Epidermal melanocyte (primary cell): ENCODE measurements at regions not wholly inside any gene's neighbourhood (a gene's known extent, or its start where the extent isn't known, plus 50 kb on each side); places are given as distances from the start of the nearest gene placed in this dataset.
"Not testable (repeated sequence)": the region's sequence is repeated elsewhere in the genome, so short reads cannot be mapped to it uniquely, and the experiment has no call there.

Experiments used
- DNase-seq: peaks from one replicate; pipeline ENCODE4 v3.0.0; 2011; ENCODE audit warnings: low spot score; ENCODE audit not compliant: insufficient read length

- DNase-seq = not testable (repeated sequence)
Observed at GRCh38 chr1:70747123-70747522, 300.5 kb downstream of the PTGER3 start.

- DNase-seq = not testable (repeated sequence)
Observed at GRCh38 chr1:70751676-70752287, 295.8 kb downstream of the PTGER3 start.

- DNase-seq = no peak
Observed at GRCh38 chr1:70754701-70755100, 292.9 kb downstream of the PTGER3 start.

- no peak for DNase-seq
Observed at GRCh38 chr1:70760154-70760553, 287.5 kb downstream of the PTGER3 start.

- DNase-seq = no peak
Observed at GRCh38 chr1:70762386-70762785, 285.2 kb downstream of the PTGER3 start.

DNA sequence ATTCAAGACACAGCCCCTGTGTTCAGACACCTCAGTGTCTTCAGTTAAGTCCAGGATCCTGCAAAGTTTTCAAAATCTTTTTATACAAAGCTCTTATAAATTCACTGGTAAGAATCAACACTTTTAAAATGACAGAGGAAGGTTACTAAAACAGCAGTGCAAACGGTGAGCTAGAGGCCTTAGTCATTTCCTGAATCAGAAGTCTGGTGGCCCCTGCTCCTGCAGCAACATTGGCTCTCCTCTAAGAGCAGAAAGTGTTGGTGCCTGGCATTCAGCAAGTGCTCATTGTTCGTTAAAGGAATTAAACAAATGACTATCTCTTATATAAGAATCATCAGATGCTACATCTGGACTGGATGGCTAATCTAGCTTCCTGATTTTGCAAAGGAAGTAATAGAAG, 282.9 kb downstream of the PTGER3 start:
- DNase-seq = no peak

GRCh38 chr1:70767377-70767776, 280.2 kb downstream of the PTGER3 start:
- no peak for DNase-seq

GRCh38 chr1:70768216-70768615, 279.4 kb downstream of the PTGER3 start:
- no peak for DNase-seq

GRCh38 chr1:70778056-70778762, 269.4 kb downstream of the PTGER3 start:
- DNase-seq = no peak

DNA sequence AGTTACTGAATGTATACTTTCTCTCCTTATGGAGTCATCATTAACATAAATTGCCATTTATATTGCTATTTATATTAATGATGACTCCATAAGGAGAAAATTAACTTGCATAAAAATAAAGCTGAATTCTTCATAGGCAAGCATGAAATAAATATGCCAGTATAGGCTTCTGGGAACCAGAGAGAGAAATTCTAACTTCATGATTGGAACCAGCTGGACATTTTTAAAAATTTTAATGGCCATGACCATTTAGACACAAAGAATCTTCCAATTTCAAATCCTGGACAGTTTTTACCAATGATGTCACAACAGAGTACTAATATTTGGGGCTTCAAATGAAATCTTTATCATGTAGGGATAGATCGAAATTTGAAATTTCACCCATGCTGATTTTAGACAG, 268.7 kb downstream of the PTGER3 start:
- no peak for DNase-seq

GRCh38 chr1:70779571-70779970, 268.0 kb downstream of the PTGER3 start:
- DNase-seq = no peak

- no peak for DNase-seq
Observed at GRCh38 chr1:70785287-70785686, 262.3 kb downstream of the PTGER3 start.

- DNase-seq = no peak
Observed at GRCh38 chr1:70790232-70790923, 257.2 kb downstream of the PTGER3 start.

GRCh38 chr1:70795064-70795463, 252.6 kb downstream of the PTGER3 start:
- not testable (repeated sequence) for DNase-seq

- not testable (repeated sequence) for DNase-seq
Observed at GRCh38 chr1:70796298-70796697, 251.3 kb downstream of the PTGER3 start.

GRCh38 chr1:70802625-70803024, 245.0 kb downstream of the PTGER3 start:
- DNase-seq = not testable (repeated sequence)

- DNase-seq = no peak
Observed at GRCh38 chr1:70805641-70806040, 242.0 kb downstream of the PTGER3 start.

DNA sequence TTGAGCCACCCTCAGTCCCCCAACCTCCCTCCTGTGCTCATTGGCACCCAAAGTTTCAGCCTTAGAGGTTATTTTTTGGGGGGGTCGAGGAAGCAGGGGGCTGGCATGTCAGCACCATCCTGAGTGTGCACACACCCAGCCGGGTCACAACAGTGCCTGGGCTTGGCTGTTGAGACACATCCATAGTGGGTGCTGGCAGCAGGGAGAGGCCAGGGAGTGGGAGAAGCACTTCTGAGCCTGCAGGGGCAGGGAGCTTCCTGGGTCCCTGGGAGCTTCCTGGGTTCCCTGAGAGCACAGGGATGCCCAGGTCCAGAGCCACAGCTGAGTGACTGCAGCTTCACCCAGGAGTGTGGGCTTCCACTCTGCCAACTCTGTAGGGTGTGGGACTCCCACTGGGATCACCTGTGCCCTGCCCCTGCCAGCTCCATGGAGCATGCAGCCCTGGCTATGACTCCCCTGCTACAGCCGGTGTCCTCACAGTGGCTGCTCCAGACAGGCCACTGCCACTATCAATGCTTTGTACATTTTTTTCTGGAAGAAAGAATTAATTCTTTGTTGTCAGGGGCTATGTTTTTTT, 240.4 kb downstream of the PTGER3 start:
- DNase-seq = no peak

GRCh38 chr1:70809069-70809468, 238.5 kb downstream of the PTGER3 start:
- DNase-seq = no peak

DNA sequence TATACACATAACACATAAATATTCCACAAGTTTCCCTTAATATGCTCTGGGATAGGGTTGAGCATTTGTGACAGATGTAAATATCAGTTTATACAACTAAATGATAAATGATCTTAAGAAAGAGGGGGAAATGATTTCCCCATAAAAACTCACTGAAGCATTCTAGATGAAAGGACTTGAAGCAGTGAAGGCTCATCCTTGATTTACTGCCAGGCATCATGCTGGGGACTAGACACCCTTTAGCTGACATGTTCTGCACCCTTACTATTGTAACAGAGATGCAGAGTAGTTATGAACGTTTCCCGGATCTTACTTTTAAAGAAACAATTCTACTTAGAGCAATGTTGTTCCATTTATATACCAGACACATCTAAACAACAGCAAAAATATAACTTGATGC, 235.8 kb downstream of the PTGER3 start:
- DNase-seq = no peak

DNA sequence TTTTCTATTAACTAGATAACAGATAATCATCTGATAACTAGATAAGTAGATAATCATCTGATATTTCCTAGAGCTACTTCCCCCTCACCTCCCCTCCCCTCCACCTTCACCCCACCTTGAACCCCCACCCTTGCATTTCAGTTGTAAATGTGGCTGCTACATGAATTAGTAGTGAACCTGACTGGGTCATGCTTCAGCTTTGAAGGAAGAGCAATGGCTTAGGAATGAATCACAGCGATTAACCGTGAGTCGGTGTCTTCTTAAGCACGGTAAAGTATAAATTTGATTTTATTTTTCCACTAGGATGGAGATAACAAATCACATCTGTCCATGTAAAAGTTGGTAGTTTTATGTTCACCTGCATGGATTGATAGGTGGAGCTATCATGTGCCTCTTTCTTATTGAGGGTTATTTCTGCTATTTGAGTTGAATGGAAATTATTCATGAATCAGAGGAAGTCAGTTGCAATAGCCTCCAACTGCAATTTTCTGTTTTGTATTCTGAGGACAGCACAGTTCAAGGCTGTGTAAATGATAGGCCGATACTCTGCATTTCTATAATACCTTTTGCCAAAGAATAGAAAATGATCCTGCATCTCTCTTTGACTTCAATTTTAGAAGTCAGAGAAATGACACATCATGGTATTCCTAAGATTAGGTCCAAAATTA, 235.0 kb downstream of the PTGER3 start:
- DNase-seq = no peak

DNA sequence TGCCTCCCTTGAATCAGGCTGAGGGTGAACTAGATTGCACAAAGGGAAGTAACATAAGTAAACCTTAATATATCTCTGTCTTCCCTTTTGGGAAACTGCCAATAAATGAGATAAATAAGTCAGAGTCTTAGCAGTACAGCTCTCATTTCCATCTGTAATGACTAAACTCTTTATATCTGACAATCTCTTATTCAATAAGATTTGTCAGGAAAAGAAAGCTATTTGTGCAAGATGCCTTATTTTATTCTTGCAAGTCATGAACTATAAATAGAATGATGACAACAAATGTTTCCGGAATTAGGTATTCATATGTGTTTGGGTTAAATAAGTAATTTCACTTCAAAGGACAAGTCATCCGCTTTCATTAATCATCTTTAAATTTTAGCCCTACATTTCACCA, 229.2 kb downstream of the PTGER3 start:
- no peak for DNase-seq
